Activated B cell treated with CpG ODN at 0.5 μM for 24 hours (primary cell): ENCODE measurements at regions not wholly inside any gene's neighbourhood (a gene's known extent, or its start where the extent isn't known, plus 50 kb on each side); places are given as distances from the start of the nearest gene placed in this dataset.
A peak's percentile ranks its signal among the peaks of the same experiment; 100 is the strongest.

Experiments used
- ATAC-seq: fragments of 200-7000 bp; cut with Tn5 transposase; one replicate; pipeline ENCODE4 v1.10.0; 2021; ENCODE audit warnings: low read depth, mild to moderate bottlenecking, moderate library complexity
- CTCF ChIA-PET: fragments of 350-600 bp; sonication (Branson Sonifier 250); formaldehyde crosslinking; loops from one replicate; lab custom pipeline; 2021; ENCODE audit warnings: antibody characterized with exemption; lab: Charles Lee
- POLR2A ChIA-PET: fragments of 350-600 bp; sonication (Branson Sonifier 250); formaldehyde crosslinking; loops from one replicate; lab custom pipeline; 2021; ENCODE audit warnings: antibody characterized with exemption; lab: Charles Lee
- DNase-seq: peaks from one replicate; pipeline ENCODE4 v3.0.0; 2022
- H3K27ac Mint-ChIP-seq: one replicate; pipeline ENCODE4 v1.8.0; 2020; ENCODE audit warnings: mixed read lengths
- H3K27me3 Mint-ChIP-seq: one replicate; pipeline ENCODE4 v1.8.0; 2021; ENCODE audit warnings: mixed read lengths
- H3K36me3 Mint-ChIP-seq: one replicate; pipeline ENCODE4 v1.8.0; 2021; ENCODE audit warnings: low read depth, mixed read lengths
- H3K4me1 Mint-ChIP-seq: one replicate; pipeline ENCODE4 v1.8.0; 2021; ENCODE audit warnings: mixed read lengths
- H3K4me3 Mint-ChIP-seq: one replicate; pipeline ENCODE4 v1.8.0; 2020; ENCODE audit warnings: mild to moderate bottlenecking, mixed read lengths
- H3K9me3 Mint-ChIP-seq: one replicate; pipeline ENCODE4 v1.8.0; 2020; ENCODE audit warnings: mixed read lengths
- CTCF ChIP-seq: fragments of 200-600 bp; IDR thresholded peaks from one replicate; pipeline ENCODE4 v1.8.0; 2022; ENCODE audit warnings: antibody characterized with exemption, mild to moderate bottlenecking
- intact Hi-C: fragments of 100-400 bp; cut with micrococcal nuclease; formaldehyde crosslinking; loops from one replicate; pipeline ENCODE4 v1.15.1; 2024

DNA sequence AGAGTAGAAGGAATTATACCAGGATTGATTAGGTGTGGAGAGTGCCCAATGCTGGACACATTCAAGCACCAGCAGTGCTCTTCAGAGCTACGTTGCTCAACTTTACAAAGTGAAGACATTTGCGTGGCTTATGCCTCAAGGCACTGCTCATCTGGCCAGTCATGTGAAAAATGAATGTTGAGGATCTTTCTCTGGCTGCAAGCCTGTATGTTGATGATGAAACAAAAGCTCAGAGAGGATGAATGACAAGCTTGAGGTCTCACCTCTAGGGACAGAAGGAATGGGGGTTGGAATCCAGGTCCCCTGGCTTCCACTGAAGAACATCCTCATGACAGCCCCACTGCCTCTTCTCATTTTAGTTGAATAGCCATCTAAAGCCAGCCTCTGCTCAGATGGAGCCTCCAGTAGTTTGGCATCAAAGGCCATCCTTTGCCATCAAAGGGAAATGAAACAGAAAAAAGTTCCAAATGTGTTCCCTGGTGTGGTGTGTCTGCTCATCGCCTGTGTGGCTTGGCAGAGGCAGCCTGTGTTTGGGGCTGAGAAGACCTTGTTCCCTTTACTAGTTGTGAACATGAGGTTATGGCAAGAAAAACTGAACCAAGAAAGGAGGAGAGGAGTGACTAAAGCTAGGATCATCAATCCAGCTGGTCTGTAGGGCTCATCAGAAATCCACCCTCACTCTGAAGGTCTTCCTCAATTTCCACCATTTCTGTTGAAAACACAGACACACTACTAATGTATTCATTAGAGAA lies 114.0 kb upstream of the KL start:
- no peak overlapping the region for H3K27ac Mint-ChIP-seq
- ChIA-PET CTCF (no interaction called here), POLR2A (no interaction called here)
- H3K4me1 Mint-ChIP-seq, result peaks cover 11% of the 10 kb centered on the region
- peaks cover 4% of the 10 kb centered on the region for H3K9me3 Mint-ChIP-seq
- H3K36me3 Mint-ChIP-seq, result no peaks in the 10 kb centered on the region
- H3K27me3 Mint-ChIP-seq, result no peaks in the 10 kb centered on the region
- TF ChIP-seq CTCF, result no peak
- intact Hi-C loops, result no loop called here
- no peak overlapping the region for H3K4me3 Mint-ChIP-seq
- ATAC-seq, result no peak
- no peak for DNase-seq

DNA sequence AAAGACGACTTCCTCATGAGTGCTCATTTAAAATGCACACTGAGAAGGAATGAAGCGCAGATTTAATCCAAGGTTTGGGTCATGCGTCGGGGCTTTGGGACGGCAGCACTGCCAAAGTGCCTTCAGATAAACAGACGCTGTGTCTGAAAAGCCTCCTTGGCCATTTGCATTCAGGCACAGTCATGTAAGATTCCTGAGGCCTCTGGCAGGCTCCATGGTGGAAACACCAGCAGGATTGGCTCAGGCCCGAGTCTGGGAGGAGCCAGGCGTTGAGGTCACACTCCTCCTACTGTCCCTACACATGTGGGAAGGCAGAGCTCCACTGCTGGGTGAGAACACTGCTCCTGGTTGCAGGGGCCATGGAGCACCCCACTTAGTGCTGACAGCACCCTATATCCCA lies 113.3 kb upstream of the KL start:
- Mint-ChIP-seq H3K27ac (no peak overlapping the region), H3K9me3 (peaks cover 4% of the 10 kb centered on the region), H3K36me3 (no peaks in the 10 kb centered on the region), H3K4me1 (peaks cover 11% of the 10 kb centered on the region), H3K27me3 (no peaks in the 10 kb centered on the region), H3K4me3 (no peak overlapping the region)
- ChIA-PET POLR2A (no interaction called here), CTCF (no interaction called here)
- intact Hi-C loops, result no loop called here
- no peak for DNase-seq
- ATAC-seq, result no peak
- TF ChIP-seq CTCF, result no peak

DNA sequence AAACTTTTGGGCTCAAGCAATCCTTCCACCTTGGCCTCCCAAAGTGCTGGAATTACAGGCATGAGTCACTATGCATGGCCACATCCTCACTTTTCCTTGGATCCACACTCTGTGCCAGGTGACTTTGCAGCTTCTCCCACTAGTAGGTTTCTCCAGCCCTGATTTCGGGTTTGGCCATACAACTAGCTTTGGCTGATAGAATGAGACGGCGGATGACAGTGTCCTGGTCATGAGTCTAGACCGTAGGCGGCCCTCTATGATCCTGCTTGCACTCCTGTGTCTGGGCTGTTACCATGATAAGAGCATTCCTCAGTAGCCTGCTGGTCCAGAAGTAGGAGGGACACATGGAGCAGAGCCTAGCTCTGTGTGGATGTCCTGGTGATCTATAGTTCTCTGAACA lies 112.5 kb upstream of the KL start:
- Mint-ChIP-seq H3K9me3 (peaks cover 4% of the 10 kb centered on the region), H3K4me1 (peaks cover 11% of the 10 kb centered on the region), H3K27ac (no peak overlapping the region), H3K36me3 (no peaks in the 10 kb centered on the region), H3K4me3 (no peak overlapping the region), H3K27me3 (no peaks in the 10 kb centered on the region)
- intact Hi-C loops, result no loop called here
- ChIA-PET CTCF (no interaction called here), POLR2A (no interaction called here)
- ATAC-seq (no peak), DNase-seq (no peak)
- TF ChIP-seq CTCF, result no peak

DNA sequence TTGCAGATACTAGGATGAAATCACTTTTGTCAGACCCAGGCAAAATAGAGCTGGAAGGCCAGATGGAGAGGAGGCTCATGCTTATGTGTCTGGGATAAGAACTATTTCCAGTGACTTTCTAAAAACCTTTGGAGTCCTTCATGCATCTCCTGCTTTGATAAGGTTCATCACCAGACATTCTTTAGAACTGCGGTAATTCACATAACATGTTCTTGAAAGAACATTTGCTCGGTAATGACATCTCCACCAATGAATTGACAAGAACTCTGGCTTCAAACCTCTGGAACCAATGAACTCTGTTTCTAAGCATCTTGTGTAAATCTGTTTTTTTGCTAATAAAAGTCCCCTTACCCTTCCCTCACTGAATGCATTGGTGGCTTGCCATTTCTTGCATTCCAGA lies 112.0 kb upstream of the KL start:
- H3K4me1 Mint-ChIP-seq, result peaks cover 11% of the 10 kb centered on the region
- DNase-seq (no peak), ATAC-seq (no peak)
- no peak overlapping the region for H3K27ac Mint-ChIP-seq
- H3K4me3 Mint-ChIP-seq, result no peak overlapping the region
- CTCF ChIA-PET, result no interaction called here
- peaks cover 4% of the 10 kb centered on the region for H3K9me3 Mint-ChIP-seq
- POLR2A ChIA-PET, result no interaction called here
- H3K36me3 Mint-ChIP-seq, result no peaks in the 10 kb centered on the region
- intact Hi-C loops, result no loop called here
- no peaks in the 10 kb centered on the region for H3K27me3 Mint-ChIP-seq
- TF ChIP-seq CTCF, result no peak

GRCh38 chr13:32905063-32905863 lies 111.0 kb upstream of the KL start:
- Mint-ChIP-seq H3K9me3 (peaks cover 4% of the 10 kb centered on the region), H3K4me3 (no peak overlapping the region), H3K4me1 (peaks cover 11% of the 10 kb centered on the region), H3K27ac (no peak overlapping the region), H3K36me3 (no peaks in the 10 kb centered on the region), H3K27me3 (no peaks in the 10 kb centered on the region)
- POLR2A ChIA-PET, result no interaction called here
- DNase-seq (no peak), ATAC-seq (peak; percentile 54)
- no peak for TF ChIP-seq CTCF
- intact Hi-C loops, result no loop called here
- CTCF ChIA-PET, result no interaction called here
